HL-60 (cell line): ENCODE measurements at regions not wholly inside any gene's neighbourhood (a gene's known extent, or its start where the extent isn't known, plus 50 kb on each side); places are given as distances from the start of the nearest gene placed in this dataset.

Source experiments
- DNase-seq, 2 experiments: peaks; one replicate each; pipeline ENCODE4 v3.0.0-alpha.2; 2010 to 2020; ENCODE audit warnings: low read depth in 1 of 2, low spot score in 1 of 2
- H3K27ac ChIP-seq: fragments of 250-450 bp; sonication (Bioruptor Pico); replicated peaks from 2 replicates; pipeline ENCODE4 v1.5.1; 2020; ENCODE audit warnings: mild to moderate bottlenecking, moderate library complexity
- H3K27me3 ChIP-seq: fragments of 250-450 bp; sonication (Bioruptor Pico); 2 replicates; pipeline ENCODE4 v1.5.1; 2021; ENCODE audit warnings: mild to moderate bottlenecking, moderate library complexity; ENCODE audit not compliant: insufficient read depth, poor library complexity, severe bottlenecking
- H3K4me3 ChIP-seq: replicated peaks from 2 replicates; pipeline ENCODE4 v1.5.1; 2011; ENCODE audit warnings: mild to moderate bottlenecking, control low read depth, low read length; ENCODE audit not compliant: insufficient read depth
- CTCF ChIP-seq: IDR thresholded peaks from one replicate; pipeline ENCODE4 v1.5.1; 2011; ENCODE audit warnings: low read length, control low read depth, inconsistent platforms; ENCODE audit not compliant: insufficient read depth
- GABPA ChIP-seq: IDR thresholded peaks from 2 replicates; pipeline ENCODE4 v1.6.1; 2012; ENCODE audit warnings: low read depth
- POLR2AphosphoS5 ChIP-seq: IDR thresholded peaks from 2 replicates; pipeline ENCODE4 v1.6.1; 2012; ENCODE audit warnings: low read depth
- SPI1 ChIP-seq: IDR thresholded peaks from 2 replicates; pipeline ENCODE4 v1.6.1; 2012; ENCODE audit warnings: low read depth, mild to moderate bottlenecking, borderline replicate concordance
- TF ChIP-seq, protein P1 (sequence below): IDR thresholded peaks from 2 replicates; pipeline ENCODE4 v1.6.1; 2012; ENCODE audit warnings: low read depth; ENCODE audit not compliant: insufficient replicate concordance

- no peak overlapping the region for H3K27ac ChIP-seq
- no peak overlapping the region for H3K4me3 ChIP-seq
- no peak for DNase-seq
- no peaks in the 10 kb centered on the region for H3K27me3 ChIP-seq
- no peak for TF ChIP-seq GABPA
- no peak for TF ChIP-seq POLR2AphosphoS5
- no peak for TF ChIP-seq SPI1
- TF ChIP-seq, protein P1, sequence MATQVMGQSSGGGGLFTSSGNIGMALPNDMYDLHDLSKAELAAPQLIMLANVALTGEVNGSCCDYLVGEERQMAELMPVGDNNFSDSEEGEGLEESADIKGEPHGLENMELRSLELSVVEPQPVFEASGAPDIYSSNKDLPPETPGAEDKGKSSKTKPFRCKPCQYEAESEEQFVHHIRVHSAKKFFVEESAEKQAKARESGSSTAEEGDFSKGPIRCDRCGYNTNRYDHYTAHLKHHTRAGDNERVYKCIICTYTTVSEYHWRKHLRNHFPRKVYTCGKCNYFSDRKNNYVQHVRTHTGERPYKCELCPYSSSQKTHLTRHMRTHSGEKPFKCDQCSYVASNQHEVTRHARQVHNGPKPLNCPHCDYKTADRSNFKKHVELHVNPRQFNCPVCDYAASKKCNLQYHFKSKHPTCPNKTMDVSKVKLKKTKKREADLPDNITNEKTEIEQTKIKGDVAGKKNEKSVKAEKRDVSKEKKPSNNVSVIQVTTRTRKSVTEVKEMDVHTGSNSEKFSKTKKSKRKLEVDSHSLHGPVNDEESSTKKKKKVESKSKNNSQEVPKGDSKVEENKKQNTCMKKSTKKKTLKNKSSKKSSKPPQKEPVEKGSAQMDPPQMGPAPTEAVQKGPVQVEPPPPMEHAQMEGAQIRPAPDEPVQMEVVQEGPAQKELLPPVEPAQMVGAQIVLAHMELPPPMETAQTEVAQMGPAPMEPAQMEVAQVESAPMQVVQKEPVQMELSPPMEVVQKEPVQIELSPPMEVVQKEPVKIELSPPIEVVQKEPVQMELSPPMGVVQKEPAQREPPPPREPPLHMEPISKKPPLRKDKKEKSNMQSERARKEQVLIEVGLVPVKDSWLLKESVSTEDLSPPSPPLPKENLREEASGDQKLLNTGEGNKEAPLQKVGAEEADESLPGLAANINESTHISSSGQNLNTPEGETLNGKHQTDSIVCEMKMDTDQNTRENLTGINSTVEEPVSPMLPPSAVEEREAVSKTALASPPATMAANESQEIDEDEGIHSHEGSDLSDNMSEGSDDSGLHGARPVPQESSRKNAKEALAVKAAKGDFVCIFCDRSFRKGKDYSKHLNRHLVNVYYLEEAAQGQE: no peak
- TF ChIP-seq CTCF: no peak
Measured at GRCh38 chr20:50341880-50342637, 151.4 kb downstream of the CEBPB start.

DNA sequence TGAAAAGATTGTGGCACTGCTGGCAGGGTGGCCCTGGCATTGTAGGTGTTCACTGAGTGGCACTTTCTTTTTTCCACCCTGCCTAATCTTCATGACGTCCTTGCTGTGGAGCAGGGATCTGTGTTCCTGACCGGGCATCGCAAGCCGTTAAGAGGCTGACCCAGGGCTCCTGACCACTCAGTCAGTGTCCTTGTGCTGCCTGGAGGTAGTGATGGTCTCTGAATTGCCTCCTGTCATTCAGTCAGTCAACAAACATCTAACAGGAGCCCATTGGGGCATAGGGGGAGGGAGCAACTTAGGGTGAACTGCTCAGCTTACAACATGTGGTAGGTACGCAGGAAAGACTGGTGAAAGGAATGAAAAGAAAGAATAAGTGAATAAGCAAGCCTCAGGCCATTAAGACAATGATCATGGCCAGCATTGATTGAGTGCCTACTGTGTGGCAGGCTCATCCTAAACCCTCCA is 152.0 kb downstream of the CEBPB start:
- Histone ChIP-seq H3K27me3 (no peaks in the 10 kb centered on the region), H3K4me3 (no peak overlapping the region), H3K27ac (no peak overlapping the region)
- no peak for TF ChIP-seq CTCF
- no peak for TF ChIP-seq SPI1
- TF ChIP-seq GABPA: no peak
- TF ChIP-seq POLR2AphosphoS5: no peak
- TF ChIP-seq, protein P1: no peak
- no peak for DNase-seq

- H3K27ac ChIP-seq: no peak overlapping the region
- TF ChIP-seq GABPA: no peak
- no peak for TF ChIP-seq POLR2AphosphoS5
- TF ChIP-seq, protein P1: no peak
- TF ChIP-seq CTCF: no peak
- no peak for TF ChIP-seq SPI1
- peak in 1 of 2 experiments; percentile 27 for DNase-seq
- H3K27me3 ChIP-seq: no peaks in the 10 kb centered on the region
- no peak overlapping the region for H3K4me3 ChIP-seq
Measured at GRCh38 chr20:50343125-50343489, 152.5 kb downstream of the CEBPB start.
